ENCODE measurements at regions not wholly inside any gene's neighbourhood (a gene's known extent, or its start where the extent isn't known, plus 50 kb on each side); places are given as distances from the start of the nearest gene placed in this dataset.

DNA sequence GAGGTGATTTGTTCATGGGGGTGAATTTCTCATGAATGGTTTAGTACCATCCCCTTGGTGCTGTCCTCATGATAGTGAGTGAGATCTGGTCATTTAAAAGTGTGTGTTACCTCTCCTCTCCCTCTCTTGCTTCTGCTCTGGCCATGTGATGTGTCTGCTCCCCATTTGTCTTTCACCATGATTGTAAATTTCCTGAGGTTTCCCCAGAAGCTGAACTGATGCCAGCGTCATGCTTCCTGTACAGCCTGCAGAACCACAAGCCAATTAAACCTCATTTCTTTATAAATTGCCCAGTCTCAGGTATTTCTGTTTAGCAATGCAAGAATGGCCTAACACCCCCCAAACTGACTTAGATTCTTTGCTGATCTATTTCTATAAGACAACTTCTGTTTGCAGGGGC, 249.4 kb upstream of the B3GALT2 start:
- TF ChIP-seq, protein P1, sequence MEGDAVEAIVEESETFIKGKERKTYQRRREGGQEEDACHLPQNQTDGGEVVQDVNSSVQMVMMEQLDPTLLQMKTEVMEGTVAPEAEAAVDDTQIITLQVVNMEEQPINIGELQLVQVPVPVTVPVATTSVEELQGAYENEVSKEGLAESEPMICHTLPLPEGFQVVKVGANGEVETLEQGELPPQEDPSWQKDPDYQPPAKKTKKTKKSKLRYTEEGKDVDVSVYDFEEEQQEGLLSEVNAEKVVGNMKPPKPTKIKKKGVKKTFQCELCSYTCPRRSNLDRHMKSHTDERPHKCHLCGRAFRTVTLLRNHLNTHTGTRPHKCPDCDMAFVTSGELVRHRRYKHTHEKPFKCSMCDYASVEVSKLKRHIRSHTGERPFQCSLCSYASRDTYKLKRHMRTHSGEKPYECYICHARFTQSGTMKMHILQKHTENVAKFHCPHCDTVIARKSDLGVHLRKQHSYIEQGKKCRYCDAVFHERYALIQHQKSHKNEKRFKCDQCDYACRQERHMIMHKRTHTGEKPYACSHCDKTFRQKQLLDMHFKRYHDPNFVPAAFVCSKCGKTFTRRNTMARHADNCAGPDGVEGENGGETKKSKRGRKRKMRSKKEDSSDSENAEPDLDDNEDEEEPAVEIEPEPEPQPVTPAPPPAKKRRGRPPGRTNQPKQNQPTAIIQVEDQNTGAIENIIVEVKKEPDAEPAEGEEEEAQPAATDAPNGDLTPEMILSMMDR (IDR thresholded peaks at IDR 0.05) = no peak
- Mint-ChIP-seq H3K9me3 (peaks cover 25% of the 10 kb centered on the region), H3K4me1 (ENCODE audit: low read depth) (peaks cover 5% of the 10 kb centered on the region; the same call in 1 of the 2 replicates), H3K36me3 (ENCODE audit: low read depth) (peaks cover 14% of the 10 kb centered on the region), H3K4me3 (no peak overlapping the region), H3K27me3 (ENCODE audit: insufficient read depth) (no peaks in the 10 kb centered on the region), H3K27ac (no peak overlapping the region)
- DNase-seq = no peak

DNA sequence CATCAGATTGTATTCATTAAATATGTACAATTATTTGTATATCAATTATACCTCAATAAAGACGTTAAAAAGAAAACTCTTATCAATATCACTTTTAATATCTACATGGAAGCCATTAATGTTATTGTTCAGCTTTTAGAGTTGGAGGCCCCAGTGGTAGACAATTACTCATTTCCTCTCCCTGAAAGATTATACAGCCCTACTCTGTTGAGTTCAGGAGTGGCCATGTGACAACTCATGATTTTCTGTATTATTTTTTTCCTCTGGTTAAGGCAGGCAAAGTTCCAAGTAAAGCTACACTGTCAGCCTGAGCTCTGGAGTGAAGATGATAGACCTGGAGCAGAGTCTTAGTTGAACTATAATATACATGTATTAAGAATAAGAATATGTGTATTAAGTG, 247.9 kb upstream of the B3GALT2 start:
- Mint-ChIP-seq H3K27ac (no peak overlapping the region), H3K4me1 (ENCODE audit: low read depth) (peaks cover 5% of the 10 kb centered on the region; the same call in 1 of the 2 replicates), H3K9me3 (peaks cover 25% of the 10 kb centered on the region), H3K27me3 (ENCODE audit: insufficient read depth) (no peaks in the 10 kb centered on the region), H3K4me3 (no peak overlapping the region), H3K36me3 (ENCODE audit: low read depth) (peaks cover 14% of the 10 kb centered on the region)
- DNase-seq = no peak
- TF ChIP-seq, protein P1 (IDR thresholded peaks at IDR 0.05) = no peak

DNA sequence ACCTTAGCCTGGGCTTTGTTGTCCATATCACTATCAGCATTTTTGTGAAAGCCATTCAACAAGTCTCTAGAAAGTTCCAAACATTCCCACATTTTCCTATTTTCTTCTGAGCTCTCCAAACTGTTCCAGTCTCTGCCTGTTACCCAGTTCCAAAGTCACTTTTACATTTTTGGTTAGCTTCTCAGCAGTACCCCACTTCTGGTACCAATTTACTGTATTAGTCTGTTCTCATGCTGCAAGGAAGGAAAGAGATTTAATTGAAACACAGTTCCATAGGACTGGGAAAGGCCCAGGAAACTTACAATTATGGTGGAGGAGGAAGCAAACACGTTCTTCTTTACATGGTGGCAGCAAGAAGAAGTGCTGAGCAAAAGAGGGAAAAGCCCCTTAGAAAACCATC, 247.2 kb upstream of the B3GALT2 start:
- TF ChIP-seq, protein P1 (IDR thresholded peaks at IDR 0.05) = no peak
- no peak overlapping the region for H3K4me3 Mint-ChIP-seq
- peaks cover 25% of the 10 kb centered on the region for H3K9me3 Mint-ChIP-seq
- H3K27ac Mint-ChIP-seq = no peak overlapping the region
- peaks cover 14% of the 10 kb centered on the region for H3K36me3 Mint-ChIP-seq (ENCODE audit: low read depth)
- DNase-seq = no peak
- no peaks in the 10 kb centered on the region for H3K27me3 Mint-ChIP-seq (ENCODE audit: insufficient read depth)
- H3K4me1 Mint-ChIP-seq (ENCODE audit: low read depth) = peaks cover 5% of the 10 kb centered on the region; the same call in 1 of the 2 replicates

DNA sequence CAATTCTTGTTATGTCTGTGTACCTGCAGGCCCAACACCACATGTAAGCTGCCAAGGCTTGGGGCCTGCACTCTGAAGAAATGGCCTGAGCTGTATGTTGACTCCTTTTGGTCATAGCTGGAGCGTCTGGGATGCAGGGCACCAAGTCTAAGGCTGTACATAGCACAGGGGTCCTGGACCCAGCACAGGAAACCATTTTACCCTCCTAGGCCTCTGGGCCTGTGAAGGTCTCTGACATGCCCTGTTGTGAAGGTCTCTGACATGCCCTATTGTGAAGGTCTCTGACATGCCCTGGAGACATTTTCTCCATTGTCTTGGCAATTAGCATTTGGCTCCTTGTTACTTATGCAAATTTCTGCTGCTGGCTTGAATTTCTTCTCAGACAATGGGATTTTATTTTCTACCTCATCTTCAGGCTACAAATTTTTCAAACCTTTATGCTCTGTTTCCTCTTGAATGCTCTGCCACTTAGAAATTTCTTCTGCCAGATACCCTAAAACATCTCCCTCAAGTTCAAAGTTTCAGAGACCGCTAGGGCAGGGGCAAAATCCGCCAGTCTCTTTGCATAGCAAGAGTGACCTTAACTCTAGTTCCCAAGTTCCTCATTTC, 246.7 kb upstream of the B3GALT2 start:
- Mint-ChIP-seq H3K27ac (no peak overlapping the region), H3K27me3 (ENCODE audit: insufficient read depth) (no peaks in the 10 kb centered on the region), H3K4me1 (ENCODE audit: low read depth) (peaks cover 5% of the 10 kb centered on the region; the same call in 1 of the 2 replicates), H3K4me3 (no peak overlapping the region), H3K36me3 (ENCODE audit: low read depth) (peaks cover 14% of the 10 kb centered on the region), H3K9me3 (peaks cover 25% of the 10 kb centered on the region)
- TF ChIP-seq, protein P1 (IDR thresholded peaks at IDR 0.05) = no peak
- no peak for DNase-seq

DNA sequence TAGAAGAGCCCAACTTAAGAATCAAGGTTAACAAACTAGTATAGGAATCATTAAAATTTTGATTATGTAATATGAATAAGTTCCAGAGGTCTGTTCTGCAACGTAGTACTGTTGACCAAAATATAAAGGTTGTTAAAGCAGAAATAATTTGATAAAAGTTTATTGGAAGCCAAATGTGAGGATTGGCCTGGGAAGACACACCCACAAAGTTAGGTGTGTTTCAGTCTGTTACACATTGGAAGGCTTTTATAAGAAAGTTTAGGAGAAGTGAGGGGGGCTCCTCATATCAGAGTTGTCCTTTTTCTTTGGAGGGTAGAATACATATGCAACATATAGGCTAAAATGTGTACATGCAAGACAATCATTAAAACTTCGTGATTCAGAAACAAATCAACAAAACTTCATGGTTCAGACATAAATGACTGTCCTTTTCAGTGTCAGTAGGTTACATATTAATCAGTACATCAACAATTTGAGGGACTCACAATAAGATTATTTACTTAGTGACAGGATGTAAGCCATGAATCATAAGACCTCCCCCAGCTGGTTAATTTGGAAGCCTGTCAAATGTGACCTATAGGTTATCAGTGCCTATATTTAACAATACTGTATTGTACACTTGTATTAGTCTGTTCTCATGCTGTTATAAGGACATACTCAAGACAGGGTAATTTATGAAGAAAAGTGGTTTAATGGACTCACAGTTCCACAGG, 245.0 kb upstream of the B3GALT2 start:
- Mint-ChIP-seq H3K4me1 (ENCODE audit: low read depth) (peaks cover 5% of the 10 kb centered on the region; the same call in 1 of the 2 replicates), H3K9me3 (peaks cover 25% of the 10 kb centered on the region), H3K36me3 (ENCODE audit: low read depth) (peaks cover 14% of the 10 kb centered on the region), H3K4me3 (no peak overlapping the region), H3K27me3 (ENCODE audit: insufficient read depth) (no peaks in the 10 kb centered on the region), H3K27ac (no peak overlapping the region)
- TF ChIP-seq, protein P1 (IDR thresholded peaks at IDR 0.05) = no peak
- DNase-seq = no peak
